HG02852 (cell line): ENCODE measurements at regions not wholly inside any gene's neighbourhood (a gene's known extent, or its start where the extent isn't known, plus 50 kb on each side); places are given as distances from the start of the nearest gene placed in this dataset.
"Not testable (repeated sequence)": the region's sequence is repeated elsewhere in the genome, so short reads cannot be mapped to it uniquely, and the experiment has no call there.

Experiments
- ATAC-seq: cut with Tn5 transposase; IDR thresholded peaks from one replicate; pipeline ENCODE4 v1.9.1; 2021; ENCODE audit warnings: mild to moderate bottlenecking, moderate library complexity; ENCODE audit not compliant: unreplicated experiment

GRCh38 chr12:126907900-126908764, 1358.8 kb upstream of the TMEM132C start:
- ATAC-seq: no peak

GRCh38 chr12:126908765-126909142, 1358.2 kb upstream of the TMEM132C start:
- ATAC-seq: no peak

DNA sequence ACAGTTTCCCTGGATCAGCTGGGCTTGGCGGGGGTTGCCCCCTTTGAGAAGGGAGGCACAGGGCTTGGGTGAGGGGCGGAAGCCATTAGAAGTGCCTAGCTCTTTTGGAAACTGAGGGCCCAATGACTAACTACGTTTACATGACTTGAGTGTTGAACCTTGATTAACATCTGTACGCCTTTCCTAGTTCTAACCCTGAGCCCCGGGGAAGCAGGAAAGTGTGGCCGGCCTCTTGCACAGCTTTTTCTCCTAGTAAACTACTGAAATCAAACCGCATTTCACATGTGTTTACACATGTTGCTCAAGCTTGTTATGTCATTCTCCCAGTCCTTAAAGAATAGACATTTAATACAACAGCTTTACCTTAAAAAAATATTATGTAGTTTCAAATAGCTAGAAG, 1356.4 kb upstream of the TMEM132C start:
- ATAC-seq: no peak

- ATAC-seq: no peak
These were observed 1354.9 kb upstream of the TMEM132C start for GRCh38 chr12:126912111-126912510.

DNA sequence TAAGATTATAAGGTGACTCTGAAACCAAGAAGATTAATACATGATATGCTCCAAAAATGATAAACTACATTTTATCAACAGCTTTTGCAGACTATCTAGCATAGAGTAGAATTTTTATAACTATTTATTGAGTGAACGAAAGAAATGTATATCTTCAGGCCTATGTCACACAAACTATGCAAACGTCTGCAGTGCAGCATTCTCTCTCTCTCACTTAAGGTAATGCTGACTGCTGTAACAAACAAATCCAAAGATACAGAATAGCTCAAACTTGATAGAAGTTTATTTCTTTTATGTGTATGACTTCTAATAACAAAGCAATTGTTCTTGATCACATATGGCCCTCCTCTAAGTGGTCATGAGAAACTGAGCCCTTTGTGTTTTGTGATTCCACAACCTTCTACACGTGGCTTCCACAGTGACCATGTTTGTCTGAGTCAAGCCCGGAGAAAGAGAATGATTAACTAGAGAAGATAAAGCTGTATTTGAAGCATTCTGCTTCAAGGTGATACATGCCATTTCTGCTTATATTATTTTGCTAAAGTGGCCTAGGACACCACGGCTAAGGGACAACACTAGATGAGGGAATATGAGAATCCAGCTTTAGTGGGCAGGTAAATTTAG, 1352.7 kb upstream of the TMEM132C start:
- ATAC-seq: no peak

DNA sequence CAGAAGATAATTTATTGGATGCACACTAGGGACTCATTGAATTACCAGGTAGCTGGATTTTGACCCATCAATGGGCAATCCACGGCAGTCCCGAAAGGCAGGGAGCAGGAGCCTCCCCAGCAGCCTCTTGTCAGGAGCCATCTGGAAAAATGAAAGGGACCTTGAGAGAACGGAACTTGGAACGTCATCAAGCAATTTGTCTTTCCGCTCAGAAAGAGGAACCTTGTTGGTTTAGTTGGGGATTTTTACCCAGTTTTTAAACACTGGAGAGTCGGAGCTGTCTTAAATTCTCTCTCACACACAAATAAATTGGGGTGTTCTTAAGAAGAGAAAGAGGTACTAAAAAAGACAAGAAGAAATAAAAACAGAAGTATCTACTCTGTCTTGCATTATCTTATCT, 1351.7 kb upstream of the TMEM132C start:
- ATAC-seq: no peak

GRCh38 chr12:126926023-126926594, 1340.9 kb upstream of the TMEM132C start:
- no peak for ATAC-seq

DNA sequence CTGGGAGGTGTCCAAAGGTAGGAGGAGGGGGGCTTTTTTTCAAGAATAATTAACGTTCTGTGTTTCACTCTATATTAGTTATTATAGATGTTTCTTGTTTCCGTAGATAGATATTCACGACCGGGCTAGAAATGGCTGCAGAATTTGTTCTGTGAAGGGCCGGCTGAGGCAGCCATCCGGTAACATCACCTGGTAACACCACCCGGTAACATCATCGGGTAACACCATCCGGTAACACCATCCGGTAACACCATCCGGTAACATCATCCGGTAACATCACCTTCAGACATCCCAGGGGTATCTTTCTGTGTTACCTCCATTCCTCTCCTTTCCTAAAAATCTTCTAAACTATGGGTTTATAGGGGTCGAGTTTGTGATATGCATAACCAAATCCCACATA, 1336.7 kb upstream of the TMEM132C start:
- no peak for ATAC-seq

DNA sequence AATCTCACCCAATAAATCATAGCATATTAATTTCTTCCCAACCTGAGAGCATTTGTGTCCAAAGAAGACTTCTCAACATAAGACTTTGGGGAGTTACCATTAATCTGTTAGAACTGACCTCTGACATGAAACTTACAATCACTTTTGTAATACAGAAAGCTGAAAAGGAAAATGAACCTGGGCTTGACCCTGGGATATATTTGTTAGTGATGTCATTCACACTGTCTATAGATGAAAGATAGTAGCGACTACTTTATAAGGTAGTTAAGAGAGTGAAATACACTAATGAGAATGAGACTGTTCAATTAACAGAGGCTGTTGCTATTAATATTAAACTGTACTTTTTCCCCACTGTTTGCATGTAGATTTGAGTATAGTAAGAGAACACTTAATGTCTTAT, 1334.8 kb upstream of the TMEM132C start:
- ATAC-seq: no peak

GRCh38 chr12:126935435-126935834, 1331.5 kb upstream of the TMEM132C start:
- no peak for ATAC-seq

DNA sequence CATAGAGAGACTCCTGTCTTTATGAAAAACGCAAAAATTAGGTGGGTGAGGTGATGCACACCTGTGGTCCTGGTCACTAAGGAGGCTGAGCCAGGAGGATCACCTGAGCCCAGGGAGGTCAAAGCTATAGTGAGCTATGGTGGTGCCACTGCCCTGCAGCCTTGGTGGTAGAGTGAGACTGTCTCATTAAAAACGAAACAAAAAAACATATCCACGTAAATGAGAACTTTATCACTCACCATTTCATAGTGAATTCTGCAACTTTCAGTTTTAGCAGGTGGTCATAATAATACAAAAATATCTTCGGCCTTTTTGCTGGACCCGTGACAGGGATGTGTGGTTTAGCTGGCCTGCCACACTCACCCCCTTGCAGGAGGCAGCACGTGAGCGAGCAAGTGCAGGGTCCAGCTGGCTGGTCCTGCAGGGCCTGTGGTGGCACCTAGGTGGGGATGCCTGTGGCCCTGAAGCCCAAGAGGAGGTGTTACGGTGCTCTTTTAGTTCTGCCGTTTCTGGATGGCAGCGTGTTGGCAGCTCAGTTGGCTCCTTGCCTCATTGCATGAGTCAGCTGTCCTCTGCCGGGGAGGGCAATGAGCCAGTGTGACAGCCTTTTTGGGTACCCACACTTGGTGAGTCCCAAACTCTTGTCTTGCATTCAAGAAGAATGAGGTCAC, 1330.7 kb upstream of the TMEM132C start:
- no peak for ATAC-seq

DNA sequence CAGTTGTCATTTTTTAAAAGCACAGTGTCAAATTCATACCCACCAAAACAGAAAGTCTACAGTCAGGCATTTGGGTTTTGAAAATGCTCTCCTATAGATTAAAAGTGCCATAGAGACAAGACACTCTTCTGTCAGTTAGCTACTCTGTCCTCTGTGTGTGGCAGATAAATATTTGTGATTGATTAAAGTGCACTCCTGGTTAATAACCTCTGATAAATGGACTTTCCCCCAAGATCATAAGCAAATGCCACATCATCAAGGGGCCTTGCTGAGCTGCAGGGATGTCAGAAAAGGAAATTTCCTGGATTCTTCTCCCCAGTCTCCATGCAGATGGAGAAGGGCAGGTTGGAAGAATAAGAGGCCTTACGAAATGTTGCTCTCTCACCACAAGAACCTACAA, 1329.5 kb upstream of the TMEM132C start:
- no peak for ATAC-seq

DNA sequence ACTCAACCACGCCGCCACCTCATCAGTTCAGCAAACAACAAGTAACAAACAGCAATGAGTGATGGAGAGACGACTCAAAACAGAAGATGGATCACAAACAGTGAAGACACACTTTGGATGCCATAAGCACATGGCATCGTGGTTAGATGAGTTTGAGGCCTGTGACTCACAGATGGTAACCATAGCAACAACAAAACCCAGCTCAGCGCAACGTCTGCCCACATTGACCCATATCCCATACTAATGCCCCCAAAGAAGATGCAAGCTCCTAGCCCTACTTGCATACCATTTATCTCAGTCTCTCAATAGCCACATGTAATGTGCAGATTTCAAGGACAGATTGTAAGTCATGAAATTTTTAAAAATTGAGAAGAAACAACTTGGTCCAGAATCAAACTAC, 1322.3 kb upstream of the TMEM132C start:
- no peak for ATAC-seq

- ATAC-seq: not testable (repeated sequence)
These were observed 1320.0 kb upstream of the TMEM132C start for GRCh38 chr12:126946958-126947357.

DNA sequence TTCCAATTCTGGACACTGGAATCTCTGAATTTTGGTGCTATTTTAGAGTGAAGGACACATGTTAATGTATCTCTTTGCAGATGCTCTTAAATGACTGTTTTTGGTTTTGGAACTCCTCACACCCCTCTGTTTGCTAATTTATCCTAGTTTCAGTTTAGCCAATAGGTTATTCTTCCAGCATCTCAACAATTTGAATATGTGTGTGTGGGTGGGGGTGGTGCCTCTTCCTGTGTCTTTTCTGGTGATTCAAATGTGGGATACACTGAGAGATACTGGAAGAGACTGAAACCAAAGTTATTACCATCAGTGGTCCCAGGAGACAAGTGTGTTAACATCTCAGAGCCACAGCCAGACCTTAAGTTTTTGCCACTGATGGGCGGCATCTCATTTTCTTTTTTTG, 1317.4 kb upstream of the TMEM132C start:
- no peak for ATAC-seq

DNA sequence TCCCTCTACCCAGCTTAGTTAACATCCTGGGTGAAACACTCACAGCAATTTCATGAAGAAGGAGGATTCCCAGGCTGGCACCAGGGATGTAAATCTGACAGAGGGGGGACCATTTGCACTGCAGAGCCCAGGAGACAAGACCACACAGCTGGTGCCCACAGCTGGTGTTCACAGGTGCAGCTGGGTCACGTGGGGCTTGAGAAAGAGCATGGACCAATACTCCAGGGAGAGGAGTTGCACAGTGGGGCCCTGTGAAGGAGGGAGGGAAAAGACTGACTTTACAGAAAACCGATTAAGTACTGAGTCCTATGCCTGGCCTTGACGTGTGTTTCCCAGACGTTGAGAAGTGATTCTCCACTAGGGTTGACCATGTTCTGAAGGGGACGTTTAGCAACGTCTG, 1316.7 kb upstream of the TMEM132C start:
- ATAC-seq: no peak

GRCh38 chr12:126952096-126953007, 1314.6 kb upstream of the TMEM132C start:
- no peak for ATAC-seq

GRCh38 chr12:126953365-126953889, 1313.5 kb upstream of the TMEM132C start:
- no peak for ATAC-seq

GRCh38 chr12:126960221-126960620, 1306.7 kb upstream of the TMEM132C start:
- no peak for ATAC-seq

GRCh38 chr12:126960709-126961108, 1306.3 kb upstream of the TMEM132C start:
- ATAC-seq: no peak
